SK-N-SH (cell line): ENCODE measurements at regions not wholly inside any gene's neighbourhood (a gene's known extent, or its start where the extent isn't known, plus 50 kb on each side); places are given as distances from the start of the nearest gene placed in this dataset.

ENCODE experiments used
- CTCF ChIA-PET: fragments of 300-600, 350-600 bp; formaldehyde crosslinking; extraction: SDS; loops from one replicate; lab custom pipeline; 2021; lab: Yijun Ruan, JAX
- POLR2A ChIA-PET: fragments of 350-600 bp; sonication (Branson Sonifier 250); formaldehyde crosslinking; extraction: SDS; loops from one replicate; lab custom pipeline; 2020; ENCODE audit warnings: antibody characterized with exemption, inconsistent platforms; lab: Yijun Ruan, JAX
- DNase-seq: peaks from one replicate; pipeline ENCODE4 v3.0.0; 2012
- H2AFZ ChIP-seq: fragments of 200-600 bp; sonication (generic); 2 replicates; pipeline ENCODE4 v1.8.1; 2016; ENCODE audit warnings: antibody characterized with exemption, mild to moderate bottlenecking, low read depth
- H3F3A ChIP-seq: fragments of 200-600 bp; sonication (generic); replicated peaks from 2 replicates; pipeline ENCODE3; 2016; ENCODE audit warnings: antibody characterized with exemption, mild to moderate bottlenecking; ENCODE audit not compliant: insufficient read depth
- H3K27ac ChIP-seq, 2 experiments: fragments of 200-500 bp in 1 of 2; fragments of 200-600 bp in 1 of 2; sonication (Bioruptor generic) in 1 of 2; sonication (generic), shearing (Covaris generic) in 1 of 2; 2 replicates each; pipeline versions ENCODE4 v1.5.1 to v1.6.1; 2014 to 2016; ENCODE audit warnings: low read depth in 2 of 2, inconsistent platforms in 1 of 2, low read length in 1 of 2, mild to moderate bottlenecking in 1 of 2, mixed read lengths in 1 of 2
- H3K27me3 ChIP-seq: fragments of 200-600 bp; sonication (generic), shearing (Covaris generic); 2 replicates; pipeline ENCODE4 v1.6.1; 2016; ENCODE audit warnings: mixed run types; ENCODE audit not compliant: insufficient read depth
- H3K36me3 ChIP-seq, 2 experiments: fragments of 200-500 bp in 1 of 2; fragments of 200-600 bp in 1 of 2; sonication (Bioruptor generic) in 1 of 2; sonication (generic) in 1 of 2; replicated peaks in 1 of 2; 2 replicates each; pipeline versions ENCODE3 to v1.5.1; 2014 to 2016; ENCODE audit warnings: low read length in 1 of 2, mild to moderate bottlenecking in 1 of 2; ENCODE audit not compliant: insufficient read depth in 2 of 2, control insufficient read depth in 1 of 2
- H3K4me1 ChIP-seq, 2 experiments: fragments of 200-500 bp in 1 of 2; fragments of 200-600 bp in 1 of 2; sonication (Bioruptor generic) in 1 of 2; sonication (generic), shearing (Covaris generic) in 1 of 2; 2 replicates each; pipeline versions ENCODE4 v1.5.1 to v1.6.1; 2014 to 2016; ENCODE audit warnings: low read depth in 1 of 2, low read length in 1 of 2, mixed run types in 1 of 2; ENCODE audit not compliant: insufficient read depth in 2 of 2, control insufficient read depth in 1 of 2
- H3K4me2 ChIP-seq: fragments of 200-600 bp; sonication (generic), shearing (Covaris generic); 2 replicates; pipeline ENCODE4 v1.6.1; 2017; ENCODE audit warnings: mixed run types
- H3K4me3 ChIP-seq, 2 experiments: fragments of 200-500 bp in 1 of 2; fragments of 200-600 bp in 1 of 2; sonication (Bioruptor generic) in 1 of 2; sonication (generic), shearing (Covaris generic) in 1 of 2; 2 replicates each; pipeline versions ENCODE4 v1.5.1 to v1.8.1; 2014 to 2016; ENCODE audit warnings: low read depth in 2 of 2, inconsistent platforms in 1 of 2, low read length in 1 of 2, mild to moderate bottlenecking in 1 of 2, mixed read lengths in 1 of 2, moderate library complexity in 1 of 2
- H3K79me2 ChIP-seq: fragments of 200-600 bp; sonication (generic); 2 replicates; pipeline ENCODE4 v1.8.1; 2017; ENCODE audit warnings: mild to moderate bottlenecking; ENCODE audit not compliant: insufficient read depth
- H3K9ac ChIP-seq: fragments of 200-600 bp; sonication (generic); 2 replicates; pipeline ENCODE4 v1.6.1; 2017; ENCODE audit warnings: mixed run types
- H3K9me2 ChIP-seq: fragments of 200-600 bp; sonication (generic); 2 replicates; pipeline ENCODE4 v1.6.1; 2017; ENCODE audit warnings: mixed run types
- H3K9me3 ChIP-seq: fragments of 200-600 bp; sonication (generic); 2 replicates; pipeline ENCODE4 v1.6.1; 2017; ENCODE audit warnings: mixed run types, mild to moderate bottlenecking, moderate library complexity
- H4K20me1 ChIP-seq: fragments of 200-600 bp; sonication (generic); 2 replicates; pipeline ENCODE4 v1.6.1; 2017; ENCODE audit warnings: mild to moderate bottlenecking, mixed run types; ENCODE audit not compliant: insufficient read depth
- ELF1 ChIP-seq: IDR thresholded peaks from 2 replicates; pipeline ENCODE4 v1.4.0; 2012
- FOSL2 ChIP-seq: IDR thresholded peaks from 2 replicates; pipeline ENCODE4 v1.4.0; 2012; ENCODE audit warnings: low read depth, mild to moderate bottlenecking, moderate library complexity, borderline replicate concordance
- FOXJ3 ChIP-seq: sonication (generic); formaldehyde crosslinking; IDR thresholded peaks from 2 replicates; pipeline ENCODE4 v1.5.1; 2020; ENCODE audit warnings: mild to moderate bottlenecking, missing genetic modification reagents
- JUND ChIP-seq: IDR thresholded peaks from 2 replicates; pipeline ENCODE4 v1.4.0; 2012
- POLR2AphosphoS5 ChIP-seq: IDR thresholded peaks from 2 replicates; pipeline ENCODE4 v1.6.1; 2012; ENCODE audit warnings: low read depth, low read length
- RCOR1 ChIP-seq: fragments of 150-350 bp; IDR thresholded peaks from 2 replicates; pipeline ENCODE4 v1.6.1; 2017; ENCODE audit warnings: antibody characterized with exemption, low read length
- RXRA ChIP-seq: IDR thresholded peaks from 2 replicates; pipeline ENCODE4 v1.4.0; 2012; ENCODE audit warnings: low read depth, mild to moderate bottlenecking, borderline replicate concordance
- TCF12 ChIP-seq: IDR thresholded peaks from 2 replicates; pipeline ENCODE4 v1.4.0; 2012
- YY1 ChIP-seq: IDR thresholded peaks from 2 replicates; pipeline ENCODE4 v1.4.0; 2012; ENCODE audit warnings: low read depth, mild to moderate bottlenecking
- WGBS: methylation state at CpG from one replicate; pipeline ENCODE4 v1.1.6; 2017; ENCODE audit warnings: low lambda C conversion rate; 5-methylcytosine and 5-hydroxymethylcytosine counted together
- TF ChIP-seq, protein P1 (sequence below): IDR thresholded peaks from 2 replicates; pipeline ENCODE4 v1.4.0; 2012; ENCODE audit warnings: low read depth, borderline replicate concordance
- TF ChIP-seq, protein P2 (sequence below): IDR thresholded peaks from 2 replicates; pipeline ENCODE4 v1.4.0; 2012; ENCODE audit warnings: low read depth
- TF ChIP-seq, protein P3 (sequence below): IDR thresholded peaks from 2 replicates; pipeline ENCODE4 v1.4.0; 2012; ENCODE audit warnings: low read depth, borderline replicate concordance
- TF ChIP-seq, protein P4 (sequence below): fragments of 150-350 bp; IDR thresholded peaks from 2 replicates; pipeline ENCODE4 v1.6.1; 2016; ENCODE audit warnings: mild to moderate bottlenecking, low read depth, low read length
- TF ChIP-seq, protein P5 (sequence below): IDR thresholded peaks from 2 replicates; pipeline ENCODE4 v1.6.1; 2012; ENCODE audit warnings: mild to moderate bottlenecking, low read depth, low read length, moderate library complexity

DNA sequence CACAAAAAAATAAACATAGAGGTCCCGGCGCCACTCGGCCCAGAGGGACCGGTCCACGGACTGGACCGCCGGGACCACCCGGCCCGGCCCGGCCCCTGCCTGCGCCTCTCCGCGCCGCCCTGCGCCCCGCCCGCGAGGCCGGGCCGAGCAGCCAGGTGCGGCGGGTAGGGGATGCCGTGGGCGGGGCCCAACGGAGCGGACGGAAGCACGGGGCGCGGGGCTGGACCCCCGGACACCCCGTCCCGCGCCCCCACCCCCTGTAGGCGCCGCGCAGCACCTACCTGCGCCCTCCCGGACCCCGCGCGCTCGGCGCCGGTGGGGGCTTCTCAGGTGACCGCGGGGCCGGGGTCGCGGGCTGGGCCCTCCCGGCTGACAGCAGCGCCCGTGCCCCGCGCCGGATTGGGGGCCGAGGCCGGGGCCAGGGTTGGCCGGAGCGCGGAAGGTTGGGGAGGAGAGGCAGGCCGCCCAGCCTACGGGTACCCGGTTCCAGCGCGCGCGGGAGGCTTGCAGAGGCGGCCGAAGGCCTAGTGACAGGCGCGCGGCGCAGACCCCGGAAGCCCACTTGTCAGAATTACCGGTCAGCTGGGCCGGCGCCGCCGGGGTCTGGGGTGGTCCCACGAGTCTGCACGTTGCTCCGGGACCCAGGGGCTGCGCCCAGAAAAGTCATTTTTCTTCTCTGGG is 351.9 kb upstream of the CAMK1G start:
- Histone ChIP-seq H2AFZ (no peak overlapping the region), H3K27ac (no peak overlapping the region), H3K9me3 (no peaks in the 10 kb centered on the region), H3K9ac (no peak overlapping the region), H3K36me3 (no peaks in the 10 kb centered on the region), H3K9me2 (no peaks in the 10 kb centered on the region), H3K27me3 (no peaks in the 10 kb centered on the region), H3K4me2 (no peak overlapping the region), H4K20me1 (no peaks in the 10 kb centered on the region), H3K4me3 (no peak overlapping the region), H3F3A (no peaks in the 10 kb centered on the region), H3K4me1 (no peaks in the 10 kb centered on the region; a peak in 1 of 4 replicates), H3K79me2 (no peaks in the 10 kb centered on the region)
- TF ChIP-seq, protein P1, sequence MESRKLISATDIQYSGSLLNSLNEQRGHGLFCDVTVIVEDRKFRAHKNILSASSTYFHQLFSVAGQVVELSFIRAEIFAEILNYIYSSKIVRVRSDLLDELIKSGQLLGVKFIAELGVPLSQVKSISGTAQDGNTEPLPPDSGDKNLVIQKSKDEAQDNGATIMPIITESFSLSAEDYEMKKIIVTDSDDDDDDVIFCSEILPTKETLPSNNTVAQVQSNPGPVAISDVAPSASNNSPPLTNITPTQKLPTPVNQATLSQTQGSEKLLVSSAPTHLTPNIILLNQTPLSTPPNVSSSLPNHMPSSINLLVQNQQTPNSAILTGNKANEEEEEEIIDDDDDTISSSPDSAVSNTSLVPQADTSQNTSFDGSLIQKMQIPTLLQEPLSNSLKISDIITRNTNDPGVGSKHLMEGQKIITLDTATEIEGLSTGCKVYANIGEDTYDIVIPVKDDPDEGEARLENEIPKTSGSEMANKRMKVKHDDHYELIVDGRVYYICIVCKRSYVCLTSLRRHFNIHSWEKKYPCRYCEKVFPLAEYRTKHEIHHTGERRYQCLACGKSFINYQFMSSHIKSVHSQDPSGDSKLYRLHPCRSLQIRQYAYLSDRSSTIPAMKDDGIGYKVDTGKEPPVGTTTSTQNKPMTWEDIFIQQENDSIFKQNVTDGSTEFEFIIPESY, result no peak
- TF ChIP-seq ELF1 (no peak), TCF12 (no peak), JUND (no peak), RCOR1 (no peak), FOXJ3 (no peak), POLR2AphosphoS5 (no peak), RXRA (no peak), FOSL2 (no peak)
- TF ChIP-seq, protein P2, sequence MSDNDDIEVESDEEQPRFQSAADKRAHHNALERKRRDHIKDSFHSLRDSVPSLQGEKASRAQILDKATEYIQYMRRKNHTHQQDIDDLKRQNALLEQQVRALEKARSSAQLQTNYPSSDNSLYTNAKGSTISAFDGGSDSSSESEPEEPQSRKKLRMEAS, result no peak
- TF ChIP-seq, protein P3, sequence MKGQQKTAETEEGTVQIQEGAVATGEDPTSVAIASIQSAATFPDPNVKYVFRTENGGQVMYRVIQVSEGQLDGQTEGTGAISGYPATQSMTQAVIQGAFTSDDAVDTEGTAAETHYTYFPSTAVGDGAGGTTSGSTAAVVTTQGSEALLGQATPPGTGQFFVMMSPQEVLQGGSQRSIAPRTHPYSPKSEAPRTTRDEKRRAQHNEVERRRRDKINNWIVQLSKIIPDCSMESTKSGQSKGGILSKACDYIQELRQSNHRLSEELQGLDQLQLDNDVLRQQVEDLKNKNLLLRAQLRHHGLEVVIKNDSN, result no peak
- TF ChIP-seq, protein P4, sequence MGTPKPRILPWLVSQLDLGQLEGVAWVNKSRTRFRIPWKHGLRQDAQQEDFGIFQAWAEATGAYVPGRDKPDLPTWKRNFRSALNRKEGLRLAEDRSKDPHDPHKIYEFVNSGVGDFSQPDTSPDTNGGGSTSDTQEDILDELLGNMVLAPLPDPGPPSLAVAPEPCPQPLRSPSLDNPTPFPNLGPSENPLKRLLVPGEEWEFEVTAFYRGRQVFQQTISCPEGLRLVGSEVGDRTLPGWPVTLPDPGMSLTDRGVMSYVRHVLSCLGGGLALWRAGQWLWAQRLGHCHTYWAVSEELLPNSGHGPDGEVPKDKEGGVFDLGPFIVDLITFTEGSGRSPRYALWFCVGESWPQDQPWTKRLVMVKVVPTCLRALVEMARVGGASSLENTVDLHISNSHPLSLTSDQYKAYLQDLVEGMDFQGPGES, result no peak
- POLR2A ChIA-PET, result no interaction called here
- no peak for DNase-seq
- CTCF ChIA-PET, result interaction anchor here (2.8 kb wide), 1 partner anchor 18 kb away, joined by 14 read pairs; no protein-coding TSS in a partner anchor
- WGBS, result 97% methylated on average over 33 of the region's 84 CpGs

DNA sequence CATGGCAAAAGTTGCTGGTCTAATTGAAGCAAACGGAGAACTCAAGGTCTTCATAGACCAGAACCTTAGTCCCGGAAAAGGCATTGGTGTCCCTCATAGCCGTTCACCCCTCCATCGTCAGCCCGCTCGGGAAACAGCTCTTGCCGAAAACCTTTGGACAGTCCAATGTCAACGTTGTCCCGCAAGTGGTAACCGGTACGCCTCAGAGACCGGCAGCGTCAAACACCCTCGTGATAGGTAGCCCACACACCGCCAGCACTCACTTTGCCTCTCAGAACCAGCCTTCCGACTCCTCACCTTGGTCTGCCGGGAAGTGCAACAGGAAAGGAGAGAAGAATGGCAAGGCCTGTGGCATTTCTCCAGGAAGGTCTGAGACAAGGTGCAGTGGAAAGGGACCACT is 351.3 kb upstream of the CAMK1G start:
- no peaks in the 10 kb centered on the region for H3K27me3 ChIP-seq
- no peak for DNase-seq
- no peaks in the 10 kb centered on the region for H3K9me3 ChIP-seq
- no peak overlapping the region for H2AFZ ChIP-seq
- no peaks in the 10 kb centered on the region for H3F3A ChIP-seq
- H3K9me2 ChIP-seq, result no peaks in the 10 kb centered on the region
- no peaks in the 10 kb centered on the region; a peak in 1 of 4 replicates for H3K4me1 ChIP-seq
- H3K36me3 ChIP-seq, result no peaks in the 10 kb centered on the region
- no peak overlapping the region for H3K4me3 ChIP-seq
- no peaks in the 10 kb centered on the region for H3K79me2 ChIP-seq
- 85% methylated on average over 17 of the region's 17 CpGs for WGBS
- POLR2A ChIA-PET, result no interaction called here
- H3K4me2 ChIP-seq, result no peak overlapping the region
- TF ChIP-seq YY1 (no peak), FOXJ3 (no peak)
- TF ChIP-seq, protein P5, sequence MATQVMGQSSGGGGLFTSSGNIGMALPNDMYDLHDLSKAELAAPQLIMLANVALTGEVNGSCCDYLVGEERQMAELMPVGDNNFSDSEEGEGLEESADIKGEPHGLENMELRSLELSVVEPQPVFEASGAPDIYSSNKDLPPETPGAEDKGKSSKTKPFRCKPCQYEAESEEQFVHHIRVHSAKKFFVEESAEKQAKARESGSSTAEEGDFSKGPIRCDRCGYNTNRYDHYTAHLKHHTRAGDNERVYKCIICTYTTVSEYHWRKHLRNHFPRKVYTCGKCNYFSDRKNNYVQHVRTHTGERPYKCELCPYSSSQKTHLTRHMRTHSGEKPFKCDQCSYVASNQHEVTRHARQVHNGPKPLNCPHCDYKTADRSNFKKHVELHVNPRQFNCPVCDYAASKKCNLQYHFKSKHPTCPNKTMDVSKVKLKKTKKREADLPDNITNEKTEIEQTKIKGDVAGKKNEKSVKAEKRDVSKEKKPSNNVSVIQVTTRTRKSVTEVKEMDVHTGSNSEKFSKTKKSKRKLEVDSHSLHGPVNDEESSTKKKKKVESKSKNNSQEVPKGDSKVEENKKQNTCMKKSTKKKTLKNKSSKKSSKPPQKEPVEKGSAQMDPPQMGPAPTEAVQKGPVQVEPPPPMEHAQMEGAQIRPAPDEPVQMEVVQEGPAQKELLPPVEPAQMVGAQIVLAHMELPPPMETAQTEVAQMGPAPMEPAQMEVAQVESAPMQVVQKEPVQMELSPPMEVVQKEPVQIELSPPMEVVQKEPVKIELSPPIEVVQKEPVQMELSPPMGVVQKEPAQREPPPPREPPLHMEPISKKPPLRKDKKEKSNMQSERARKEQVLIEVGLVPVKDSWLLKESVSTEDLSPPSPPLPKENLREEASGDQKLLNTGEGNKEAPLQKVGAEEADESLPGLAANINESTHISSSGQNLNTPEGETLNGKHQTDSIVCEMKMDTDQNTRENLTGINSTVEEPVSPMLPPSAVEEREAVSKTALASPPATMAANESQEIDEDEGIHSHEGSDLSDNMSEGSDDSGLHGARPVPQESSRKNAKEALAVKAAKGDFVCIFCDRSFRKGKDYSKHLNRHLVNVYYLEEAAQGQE, result no peak
- TF ChIP-seq, protein P2, result no peak
- no peak overlapping the region for H3K9ac ChIP-seq
- no peak overlapping the region for H3K27ac ChIP-seq
- CTCF ChIA-PET, result interaction anchor here (1.3 to 2.8 kb wide), 3 partner anchors 15 to 25 kb away, joined by 4 to 14 read pairs (median 4); no protein-coding TSS in a partner anchor
- H4K20me1 ChIP-seq, result no peaks in the 10 kb centered on the region
